K562 (cell line): ENCODE measurements at regions not wholly inside any gene's neighbourhood (a gene's known extent, or its start where the extent isn't known, plus 50 kb on each side); places are given as distances from the start of the nearest gene placed in this dataset.

Experiments used
- ATAC-seq: fragments of 200-7000 bp; cut with Tn5 transposase; 3 replicates; pipeline ENCODE4 v1.9.1; 2020; ENCODE audit warnings: moderate library complexity
- BruUV-seq: library from RNA; stranded (reverse); fragments of 400-500 nt; replicated peaks from 2 replicates; lab custom pipeline; 2021; lab: Mats Ljungman, UMichigan
- CTCF ChIA-PET: fragments of 300-600 bp; formaldehyde crosslinking; extraction: SDS; loops from one replicate; lab custom pipeline; 2021; ENCODE audit warnings: low intra/inter-chr PET ratio; lab: Yijun Ruan, JAX
- POLR2A ChIA-PET: fragments of 300-600, 350-650 bp; sonication (Branson Sonifier 250); formaldehyde crosslinking; extraction: SDS; loops from one replicate; lab custom pipeline; 2021; ENCODE audit warnings: antibody characterized with exemption, inconsistent platforms; lab: Yijun Ruan, JAX
- DNase-seq, 4 experiments: peaks; one replicate each; pipeline versions ENCODE4 v3.0.0 to v3.0.0-alpha.2; 2011 to 2018; ENCODE audit warnings: low spot score in 3 of 4, mixed read lengths in 3 of 4; ENCODE audit errors: extremely low read depth in 1 of 4
- FAIRE-seq: peaks from 2 replicates; lab custom pipeline; 2011; peaks lifted over from hg19 to GRCh38; lab: Jason Lieb, UNC
- H2AFZ ChIP-seq: 2 replicates; pipeline ENCODE4 v1.6.0; 2011; ENCODE audit warnings: low read depth, low read length, control low read depth, inconsistent platforms
- H3K27ac ChIP-seq: fragments of 200-600 bp; 3 replicates; pipeline ENCODE4 v1.8.0; 2011; ENCODE audit warnings: low read depth, mild to moderate bottlenecking, control low read depth, inconsistent platforms, low read length, moderate library complexity, mixed read lengths; ENCODE audit errors: extremely low read depth
- H3K27me3 ChIP-seq, 2 experiments: fragments of 300-600 bp in 1 of 2; 2 replicates in 1 of 2; 3 replicates in 1 of 2; pipeline versions ENCODE4 v1.6.0 to v1.8.0; 2011; ENCODE audit warnings: inconsistent platforms in 2 of 2, low read length in 2 of 2, mild to moderate bottlenecking in 1 of 2, mixed read lengths in 1 of 2, moderate library complexity in 1 of 2; ENCODE audit not compliant: control insufficient read depth in 2 of 2, insufficient read depth in 2 of 2
- H3K36me3 ChIP-seq: fragments of 300-600 bp; 3 replicates; pipeline ENCODE4 v1.8.0; 2011; ENCODE audit warnings: mild to moderate bottlenecking, low read length, inconsistent platforms; ENCODE audit not compliant: control insufficient read depth, insufficient read depth
- H3K4me1 ChIP-seq, 2 experiments: fragments of 200-600 bp in 1 of 2; replicated peaks in 1 of 2; 2 replicates in 1 of 2; 3 replicates in 1 of 2; pipeline versions ENCODE4 v1.5.1 to v1.8.0; 2011; ENCODE audit warnings: inconsistent platforms in 2 of 2, low read length in 2 of 2, mild to moderate bottlenecking in 1 of 2, mixed read lengths in 1 of 2, moderate library complexity in 1 of 2; ENCODE audit not compliant: control insufficient read depth in 2 of 2, insufficient read depth in 2 of 2
- H3K4me2 ChIP-seq: 2 replicates; pipeline ENCODE4 v1.6.1; 2011; ENCODE audit warnings: low read length, control low read depth, inconsistent platforms, mixed read lengths; ENCODE audit not compliant: insufficient read depth
- H3K4me3 ChIP-seq: fragments of 200-600 bp; sonication (generic), shearing (Covaris generic); 2 replicates; pipeline ENCODE4 v1.5.1; 2016; ENCODE audit warnings: control low read depth, inconsistent platforms
- H3K79me2 ChIP-seq: fragments of 200-600 bp; 3 replicates; pipeline ENCODE4 v1.8.0; 2011; ENCODE audit warnings: low read length, inconsistent platforms; ENCODE audit not compliant: control insufficient read depth, insufficient read depth
- H3K9ac ChIP-seq, 2 experiments: 2 replicates each; pipeline versions ENCODE4 v1.6.0 to v1.6.1; 2011; ENCODE audit warnings: low read depth in 2 of 2, low read length in 2 of 2, control low read depth in 1 of 2, inconsistent platforms in 1 of 2, mild to moderate bottlenecking in 1 of 2, mixed read lengths in 1 of 2; ENCODE audit not compliant: insufficient read depth in 1 of 2
- H3K9me1 ChIP-seq: one replicate; pipeline ENCODE4 v1.6.0; 2011; ENCODE audit warnings: inconsistent platforms, mild to moderate bottlenecking, low read length, moderate library complexity; ENCODE audit not compliant: control insufficient read depth, insufficient read depth
- H3K9me3 ChIP-seq: replicated peaks from 2 replicates; pipeline ENCODE4 v1.5.1; 2011; ENCODE audit warnings: low read depth, low read length, inconsistent platforms; ENCODE audit not compliant: control insufficient read depth, insufficient read depth
- H4K20me1 ChIP-seq: replicated peaks from 2 replicates; pipeline ENCODE4 v1.6.1; 2011; ENCODE audit warnings: low read length, inconsistent platforms, mixed read lengths; ENCODE audit not compliant: control insufficient read depth, insufficient read depth
- C11orf30 ChIP-seq: fragments of 450-650 bp; IDR thresholded peaks from 2 replicates; pipeline ENCODE4 v1.6.1; 2016; ENCODE audit warnings: low read depth, mild to moderate bottlenecking
- HOMEZ ChIP-seq: fragments of 250-450 bp; sonication (Bioruptor Pico); IDR thresholded peaks from 2 replicates; pipeline ENCODE4 v1.4.0; 2020; ENCODE audit warnings: mild to moderate bottlenecking, moderate library complexity
- MAFF ChIP-seq: IDR thresholded peaks from 2 replicates; pipeline ENCODE4 v1.6.1; 2012; ENCODE audit warnings: low read length, improper control_type of control experiment
- MAFG ChIP-seq: fragments of 450-650 bp; conservative IDR thresholded peaks from 2 replicates; pipeline ENCODE4 v1.6.1; 2016; ENCODE audit warnings: missing genetic modification characterization, missing compliant biosample characterization
- MAFK ChIP-seq: IDR thresholded peaks from 2 replicates; pipeline ENCODE4 v1.6.1; 2011; ENCODE audit warnings: low read length, improper control_type of control experiment
- MEIS2 ChIP-seq: fragments of 450-650 bp; IDR thresholded peaks from 2 replicates; pipeline ENCODE4 v1.6.1; 2014; ENCODE audit warnings: mild to moderate bottlenecking; ENCODE audit not compliant: partially characterized antibody
- RB1 ChIP-seq: fragments of 450-650 bp; IDR thresholded peaks from 2 replicates; pipeline ENCODE4 v1.6.1; 2017; ENCODE audit warnings: low read depth, mild to moderate bottlenecking
- RBM17 ChIP-seq: fragments of 200-400 bp; formaldehyde crosslinking; IDR thresholded peaks from 2 replicates; pipeline ENCODE4 v1.6.1; 2017; ENCODE audit warnings: low read depth, mild to moderate bottlenecking, low read length, borderline replicate concordance
- ZNF316 ChIP-seq: fragments of 450-650 bp; IDR thresholded peaks from 2 replicates; pipeline ENCODE4 v1.6.1; 2016
- WGBS: fragments of 100-300 bp; shearing (Covaris generic); methylation state at CpG from one replicate; pipeline ENCODE4 v1.1.6; 2016; ENCODE audit warnings: low coverage, mixed read lengths; ENCODE audit not compliant: insufficient coverage; ENCODE audit errors: missing lambda C conversion rate; 5-methylcytosine and 5-hydroxymethylcytosine counted together
- in situ Hi-C: fragments of 300-500 bp; cut with MboI; formaldehyde crosslinking; loops from 4 replicates; pipeline ENCODE4 v1.15.0; 2018; ENCODE audit warnings: inconsistent platforms, mixed read lengths
- intact Hi-C: fragments of 100-400 bp; cut with micrococcal nuclease; formaldehyde crosslinking; loops from 2 replicates; pipeline ENCODE4 v1.14.2; 2022
- TF ChIP-seq, protein P1 (sequence below): fragments of 200-400 bp; formaldehyde crosslinking; IDR thresholded peaks from 2 replicates; pipeline ENCODE4 v1.6.1; 2017; ENCODE audit warnings: mild to moderate bottlenecking, low read depth, low read length, moderate library complexity
- TF ChIP-seq, protein P2 (sequence below), 2 experiments: fragments of 250-450 bp in 1 of 2; fragments of 450-650 bp in 1 of 2; sonication (Bioruptor Pico) in 1 of 2; IDR thresholded peaks; 2 replicates each; pipeline versions ENCODE4 v1.6.1 to v1.8.0; 2016 to 2021; ENCODE audit warnings: mild to moderate bottlenecking in 2 of 2, moderate library complexity in 2 of 2, missing compliant biosample characterization in 1 of 2, missing genetic modification characterization in 1 of 2

- ATAC-seq (no peak), FAIRE-seq (no peak), DNase-seq (no peak)
- CTCF ChIA-PET, result no interaction called here
- Histone ChIP-seq H4K20me1 (no peaks in the 10 kb centered on the region), H3K79me2 (peaks cover 21% of the 10 kb centered on the region), H3K27me3 (no peaks in the 10 kb centered on the region), H3K9ac (no peak overlapping the region), H3K9me3 (no peaks in the 10 kb centered on the region; the same call in 1 of the 2 replicates), H3K9me1 (no peaks in the 10 kb centered on the region), H2AFZ (no peak overlapping the region), H3K4me3 (no peak overlapping the region), H3K27ac (no peak overlapping the region)
- in situ Hi-C loops, result no loop called here
- 97% methylated on average over 4 of the region's 4 CpGs for WGBS
- POLR2A ChIA-PET, result interaction anchor here (1.0 kb wide), 1 partner anchor 15 kb away, joined by 6 read pairs; no protein-coding TSS in a partner anchor
- peak; percentile 90 for TF ChIP-seq MAFF
- peak; percentile 87 for TF ChIP-seq ZNF316
- no peak for TF ChIP-seq RBM17
- peak; percentile 74 for TF ChIP-seq C11orf30
- peak; percentile 67 for TF ChIP-seq MAFG (tag)
- no peak for TF ChIP-seq RB1
- peak; percentile 95 for TF ChIP-seq MAFK
- TF ChIP-seq, all 486 proteins: peak for 5
- H3K4me1 ChIP-seq, result no peaks in the 10 kb centered on the region
- no peak overlapping the region for H3K4me2 ChIP-seq
- no peaks in the 10 kb centered on the region; the same call in 2 of the 3 replicates for H3K36me3 ChIP-seq
- BruUV-seq, result no TSS peak
- intact Hi-C loops, result no loop called here
Measured at GRCh38 chr12:91601054-91601453, 418.4 kb upstream of the DCN start.

- Histone ChIP-seq H3K79me2 (peaks cover 14% of the 10 kb centered on the region), H3K36me3 (no peaks in the 10 kb centered on the region), H3K9ac (no peak overlapping the region), H3K4me1 (no peaks in the 10 kb centered on the region; a peak in 1 of 5 replicates), H2AFZ (no peak overlapping the region), H3K27me3 (no peaks in the 10 kb centered on the region), H3K4me3 (no peak overlapping the region), H3K27ac (no peak overlapping the region), H4K20me1 (no peaks in the 10 kb centered on the region; the same call in 1 of the 2 replicates), H3K4me2 (no peak overlapping the region), H3K9me3 (no peaks in the 10 kb centered on the region), H3K9me1 (no peaks in the 10 kb centered on the region)
- CTCF ChIA-PET, result no interaction called here
- no peak for FAIRE-seq
- POLR2A ChIA-PET, result interaction anchor here (1.6 kb wide), 1 partner anchor 9 kb away, joined by 5 read pairs; no protein-coding TSS in a partner anchor
- no TSS peak for BruUV-seq
- 15% methylated on average over 1 of the region's 1 CpG for WGBS
- ATAC-seq, result no peak
- intact Hi-C loops (no loop called here), in situ Hi-C loops (no loop called here)
- no peak for DNase-seq
- TF ChIP-seq MEIS2, result no peak
- no peak for TF ChIP-seq HOMEZ (CRISPR knock-in tag)
- TF ChIP-seq, protein P1, sequence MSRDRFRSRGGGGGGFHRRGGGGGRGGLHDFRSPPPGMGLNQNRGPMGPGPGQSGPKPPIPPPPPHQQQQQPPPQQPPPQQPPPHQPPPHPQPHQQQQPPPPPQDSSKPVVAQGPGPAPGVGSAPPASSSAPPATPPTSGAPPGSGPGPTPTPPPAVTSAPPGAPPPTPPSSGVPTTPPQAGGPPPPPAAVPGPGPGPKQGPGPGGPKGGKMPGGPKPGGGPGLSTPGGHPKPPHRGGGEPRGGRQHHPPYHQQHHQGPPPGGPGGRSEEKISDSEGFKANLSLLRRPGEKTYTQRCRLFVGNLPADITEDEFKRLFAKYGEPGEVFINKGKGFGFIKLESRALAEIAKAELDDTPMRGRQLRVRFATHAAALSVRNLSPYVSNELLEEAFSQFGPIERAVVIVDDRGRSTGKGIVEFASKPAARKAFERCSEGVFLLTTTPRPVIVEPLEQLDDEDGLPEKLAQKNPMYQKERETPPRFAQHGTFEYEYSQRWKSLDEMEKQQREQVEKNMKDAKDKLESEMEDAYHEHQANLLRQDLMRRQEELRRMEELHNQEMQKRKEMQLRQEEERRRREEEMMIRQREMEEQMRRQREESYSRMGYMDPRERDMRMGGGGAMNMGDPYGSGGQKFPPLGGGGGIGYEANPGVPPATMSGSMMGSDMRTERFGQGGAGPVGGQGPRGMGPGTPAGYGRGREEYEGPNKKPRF, result no peak
- TF ChIP-seq, protein P2, sequence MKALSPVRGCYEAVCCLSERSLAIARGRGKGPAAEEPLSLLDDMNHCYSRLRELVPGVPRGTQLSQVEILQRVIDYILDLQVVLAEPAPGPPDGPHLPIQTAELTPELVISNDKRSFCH (CRISPR knock-in tag; IDR thresholded peaks at IDR 0.05), result no peak
- TF ChIP-seq, protein P2 (tag; IDR thresholded peaks at IDR 0.05), result no peak
Measured at GRCh38 chr12:91594715-91595114, 412.1 kb upstream of the DCN start.
